GM19324 (cell line): ENCODE measurements at regions not wholly inside any gene's neighbourhood (a gene's known extent, or its start where the extent isn't known, plus 50 kb on each side); places are given as distances from the start of the nearest gene placed in this dataset.
A peak's percentile ranks its signal among the peaks of the same experiment; 100 is the strongest.

Experiments used
- ATAC-seq: cut with Tn5 transposase; IDR thresholded peaks from one replicate; pipeline ENCODE4 v1.9.1; 2021; ENCODE audit warnings: mild to moderate bottlenecking, moderate library complexity; ENCODE audit not compliant: unreplicated experiment, low FRiP score

- ATAC-seq, result peak; percentile 50
Observed at GRCh38 chr5:52709167-52709925, 78.4 kb upstream of the ITGA1 start.

- ATAC-seq, result peak; percentile 54
Observed at GRCh38 chr5:52710310-52710971, 77.3 kb upstream of the ITGA1 start.

- no peak for ATAC-seq
Observed at GRCh38 chr5:52710972-52711596, 76.6 kb upstream of the ITGA1 start.

GRCh38 chr5:52712354-52712753 lies 75.4 kb upstream of the ITGA1 start:
- ATAC-seq, result no peak

- ATAC-seq, result peak; percentile 75
Observed at GRCh38 chr5:52725065-52725746, 62.5 kb upstream of the ITGA1 start.

GRCh38 chr5:52725808-52726207 lies 61.9 kb upstream of the ITGA1 start:
- no peak for ATAC-seq

GRCh38 chr5:52727020-52727419 lies 60.7 kb upstream of the ITGA1 start:
- ATAC-seq, result no peak

- ATAC-seq, result no peak
Observed at GRCh38 chr5:52727576-52727975, 60.1 kb upstream of the ITGA1 start.

GRCh38 chr5:52728224-52728623 lies 59.5 kb upstream of the ITGA1 start:
- no peak for ATAC-seq

GRCh38 chr5:52728686-52729085 lies 59.0 kb upstream of the ITGA1 start:
- ATAC-seq, result no peak

- no peak for ATAC-seq
Observed at GRCh38 chr5:52731274-52732027, 56.3 kb upstream of the ITGA1 start.

- ATAC-seq, result no peak
Observed at GRCh38 chr5:52734557-52734956, 53.2 kb upstream of the ITGA1 start.

- ATAC-seq, result no peak
Observed at GRCh38 chr5:52735139-52735538, 52.6 kb upstream of the ITGA1 start.
